ENCODE measurements at regions not wholly inside any gene's neighbourhood (a gene's known extent, or its start where the extent isn't known, plus 50 kb on each side); places are given as distances from the start of the nearest gene placed in this dataset.

DNA sequence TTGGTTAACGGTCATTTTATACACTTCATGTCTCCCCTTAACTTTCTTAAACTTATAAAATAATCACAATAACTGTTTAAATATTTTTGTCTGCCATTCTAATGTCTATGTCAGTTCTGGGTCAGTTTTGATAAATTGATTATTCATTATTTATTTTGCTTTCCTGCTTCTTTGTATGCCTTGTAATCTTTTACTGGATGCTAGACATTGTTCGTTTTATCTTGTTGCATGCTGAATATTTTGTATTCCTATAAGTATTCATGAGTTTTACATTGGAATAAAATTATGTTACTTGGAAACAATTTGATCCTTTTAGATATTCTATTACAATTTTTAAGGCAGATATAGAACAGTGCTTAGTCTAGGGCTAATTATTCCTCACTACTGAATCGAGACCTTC is 952.0 kb downstream of the NR2F1-AS1 start:
- TF ChIP-seq, protein P1, sequence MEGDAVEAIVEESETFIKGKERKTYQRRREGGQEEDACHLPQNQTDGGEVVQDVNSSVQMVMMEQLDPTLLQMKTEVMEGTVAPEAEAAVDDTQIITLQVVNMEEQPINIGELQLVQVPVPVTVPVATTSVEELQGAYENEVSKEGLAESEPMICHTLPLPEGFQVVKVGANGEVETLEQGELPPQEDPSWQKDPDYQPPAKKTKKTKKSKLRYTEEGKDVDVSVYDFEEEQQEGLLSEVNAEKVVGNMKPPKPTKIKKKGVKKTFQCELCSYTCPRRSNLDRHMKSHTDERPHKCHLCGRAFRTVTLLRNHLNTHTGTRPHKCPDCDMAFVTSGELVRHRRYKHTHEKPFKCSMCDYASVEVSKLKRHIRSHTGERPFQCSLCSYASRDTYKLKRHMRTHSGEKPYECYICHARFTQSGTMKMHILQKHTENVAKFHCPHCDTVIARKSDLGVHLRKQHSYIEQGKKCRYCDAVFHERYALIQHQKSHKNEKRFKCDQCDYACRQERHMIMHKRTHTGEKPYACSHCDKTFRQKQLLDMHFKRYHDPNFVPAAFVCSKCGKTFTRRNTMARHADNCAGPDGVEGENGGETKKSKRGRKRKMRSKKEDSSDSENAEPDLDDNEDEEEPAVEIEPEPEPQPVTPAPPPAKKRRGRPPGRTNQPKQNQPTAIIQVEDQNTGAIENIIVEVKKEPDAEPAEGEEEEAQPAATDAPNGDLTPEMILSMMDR (IDR thresholded peaks at IDR 0.05; ENCODE audit: low read length), result no peak
- no peak for TF ChIP-seq EZH2 (IDR thresholded peaks at IDR 0.05; ENCODE audit: borderline replicate concordance, low read length)

All from OCI-LY1 (cell line).